Transverse colon (tissue), 4 donors: ENCODE measurements at regions not wholly inside any gene's neighbourhood (a gene's known extent, or its start where the extent isn't known, plus 50 kb on each side); places are given as distances from the start of the nearest gene placed in this dataset.

Source experiments
- DNase-seq: peaks from one replicate; pipeline ENCODE4 v3.0.0-alpha.2; 2019
- H3K27ac ChIP-seq, 4 donors: fragments of 200-600 bp; sonication (generic); 2 replicates each; pipeline ENCODE4 v1.5.1; 2016 to 2018; ENCODE audit warnings: inconsistent platforms in 4 of 4
- H3K27me3 ChIP-seq: fragments of 200-600 bp; sonication (generic); 2 replicates; pipeline ENCODE4 v1.5.1; 2017; ENCODE audit warnings: inconsistent platforms
- H3K36me3 ChIP-seq, 4 donors: fragments of 200-600 bp; sonication (generic); 2 replicates each; pipeline ENCODE4 v1.5.1; 2017 to 2019; ENCODE audit warnings: inconsistent platforms in 4 of 4
- H3K4me1 ChIP-seq, 4 donors: fragments of 200-600 bp; sonication (generic); 2 replicates each; pipeline ENCODE4 v1.5.1; 2017 to 2020; ENCODE audit warnings: inconsistent platforms in 4 of 4
- H3K4me3 ChIP-seq, 4 donors: fragments of 200-600 bp; sonication (generic); 1 replicate in 1 of 4; 2 replicates in 3 of 4; pipeline versions ENCODE4 v1.5.1 to v1.6.1; 2017 to 2019; ENCODE audit warnings: inconsistent platforms in 4 of 4
- H3K9me3 ChIP-seq, 2 donors: fragments of 200-600 bp; sonication (generic); 2 replicates each; pipeline ENCODE4 v1.5.1; 2017 to 2019; ENCODE audit warnings: inconsistent platforms in 2 of 2
- EP300 ChIP-seq: sonication (generic); formaldehyde crosslinking; IDR thresholded peaks from one replicate; pipeline ENCODE4 v1.6.1; 2017; ENCODE audit warnings: antibody characterized with exemption, low read depth
- POLR2A ChIP-seq: fragments of 450-650 bp; IDR thresholded peaks from one replicate; pipeline ENCODE4 v1.6.1; 2016; ENCODE audit warnings: antibody characterized with exemption, mild to moderate bottlenecking, moderate library complexity
- POLR2AphosphoS5 ChIP-seq, 3 donors: sonication (generic); formaldehyde crosslinking; IDR thresholded peaks; one replicate each; pipeline ENCODE4 v1.6.1; 2016; ENCODE audit warnings: antibody characterized with exemption in 3 of 3
- WGBS, 2 donors: methylation state at CpG; one replicate each; pipeline ENCODE4 v1.1.5; 2018; ENCODE audit warnings: low coverage in 1 of 2; 5-methylcytosine and 5-hydroxymethylcytosine counted together
- in situ Hi-C, 4 donors: fragments of 200-750 bp; cut with MboI; loops; one replicate each; pipeline versions ENCODE4 v1.15.0 to v1.15.1; 2017; ENCODE audit warnings: low sequenced_read_pairs in 3 of 4, low pct_ligation_motif_present in 1 of 4, low pct_unique_long_range_greater_than_20kb in 1 of 4
- intact Hi-C: fragments of 100-400 bp; cut with DNase I; formaldehyde crosslinking; loops from one replicate; pipeline ENCODE4 v1.15.1; 2023; ENCODE audit warnings: low total_unique reads
- TF ChIP-seq, protein P1 (sequence below), 5 experiments: fragments of 200-600 bp in 3 of 5; fragments of 450-650 bp in 2 of 5; sonication (generic) in 3 of 5; IDR thresholded peaks; 1 replicate in 2 of 5; 2 replicates in 3 of 5; pipeline ENCODE4 v1.5.1; 2016 to 2017; ENCODE audit warnings: antibody characterized with exemption in 5 of 5, inconsistent platforms in 3 of 5, mild to moderate bottlenecking in 2 of 5, moderate library complexity in 1 of 5

GRCh38 chr13:19090495-19090894, 91.1 kb downstream of the TUBA3C start:
- TF ChIP-seq, protein P1, sequence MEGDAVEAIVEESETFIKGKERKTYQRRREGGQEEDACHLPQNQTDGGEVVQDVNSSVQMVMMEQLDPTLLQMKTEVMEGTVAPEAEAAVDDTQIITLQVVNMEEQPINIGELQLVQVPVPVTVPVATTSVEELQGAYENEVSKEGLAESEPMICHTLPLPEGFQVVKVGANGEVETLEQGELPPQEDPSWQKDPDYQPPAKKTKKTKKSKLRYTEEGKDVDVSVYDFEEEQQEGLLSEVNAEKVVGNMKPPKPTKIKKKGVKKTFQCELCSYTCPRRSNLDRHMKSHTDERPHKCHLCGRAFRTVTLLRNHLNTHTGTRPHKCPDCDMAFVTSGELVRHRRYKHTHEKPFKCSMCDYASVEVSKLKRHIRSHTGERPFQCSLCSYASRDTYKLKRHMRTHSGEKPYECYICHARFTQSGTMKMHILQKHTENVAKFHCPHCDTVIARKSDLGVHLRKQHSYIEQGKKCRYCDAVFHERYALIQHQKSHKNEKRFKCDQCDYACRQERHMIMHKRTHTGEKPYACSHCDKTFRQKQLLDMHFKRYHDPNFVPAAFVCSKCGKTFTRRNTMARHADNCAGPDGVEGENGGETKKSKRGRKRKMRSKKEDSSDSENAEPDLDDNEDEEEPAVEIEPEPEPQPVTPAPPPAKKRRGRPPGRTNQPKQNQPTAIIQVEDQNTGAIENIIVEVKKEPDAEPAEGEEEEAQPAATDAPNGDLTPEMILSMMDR (IDR thresholded peaks at IDR 0.05) = no peak
- TF ChIP-seq POLR2AphosphoS5 (IDR thresholded peaks at IDR 0.05) (no peak), EP300 (no peak), POLR2A (no peak)

DNA sequence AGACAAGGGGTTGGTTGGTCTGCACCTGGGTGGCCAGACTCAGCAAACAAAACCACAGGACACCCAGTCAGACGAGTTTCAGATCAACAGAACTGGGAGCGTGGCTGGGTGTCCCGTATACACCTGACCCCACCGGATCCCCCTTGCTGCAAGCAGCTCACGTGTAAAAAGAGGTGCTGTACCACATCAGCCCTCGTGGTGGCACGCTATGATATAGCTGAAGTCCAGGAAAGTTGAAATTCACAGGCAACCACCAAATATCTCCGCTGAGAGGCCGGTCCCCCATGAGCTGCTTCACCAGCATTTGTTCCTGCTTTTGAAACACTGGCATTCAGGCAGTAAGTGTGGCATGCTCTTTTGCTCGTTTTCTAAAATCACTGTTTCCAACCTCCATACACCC, 92.3 kb downstream of the TUBA3C start:
- Histone ChIP-seq H3K27ac (no peak overlapping the region), H3K36me3 (no peaks in the 10 kb centered on the region), H3K4me1 (no peaks in the 10 kb centered on the region), H3K4me3 (no peak overlapping the region), H3K27me3 (no peaks in the 10 kb centered on the region), H3K9me3 (no peaks in the 10 kb centered on the region)
- intact Hi-C loops = no loop called here
- in situ Hi-C loops = no loop called here
- no peak for DNase-seq
- TF ChIP-seq POLR2A (no peak), POLR2AphosphoS5 (IDR thresholded peaks at IDR 0.05) (no peak), EP300 (no peak)
- TF ChIP-seq, protein P1 (IDR thresholded peaks at IDR 0.05) = no peak
- WGBS, 2 donors = 77 to 87% methylated on average over 3 to 10 of the region's 10 CpGs

More at GRCh38 chr13:19090495-19090894, 91.1 kb downstream of the TUBA3C start:
- H3K9me3 ChIP-seq = no peaks in the 10 kb centered on the region
- no peaks in the 10 kb centered on the region for H3K4me1 ChIP-seq
- H3K27ac ChIP-seq = no peak overlapping the region
- no peaks in the 10 kb centered on the region for H3K36me3 ChIP-seq
- 96% methylated on average over 17 of the region's 17 CpGs; no CpG with 5 or more reads in 1 of the 2 donors for WGBS, 2 donors
- no peaks in the 10 kb centered on the region for H3K27me3 ChIP-seq
- no peak overlapping the region for H3K4me3 ChIP-seq
- in situ Hi-C loops = no loop called here
- intact Hi-C loops = no loop called here
- no peak for DNase-seq

DNA sequence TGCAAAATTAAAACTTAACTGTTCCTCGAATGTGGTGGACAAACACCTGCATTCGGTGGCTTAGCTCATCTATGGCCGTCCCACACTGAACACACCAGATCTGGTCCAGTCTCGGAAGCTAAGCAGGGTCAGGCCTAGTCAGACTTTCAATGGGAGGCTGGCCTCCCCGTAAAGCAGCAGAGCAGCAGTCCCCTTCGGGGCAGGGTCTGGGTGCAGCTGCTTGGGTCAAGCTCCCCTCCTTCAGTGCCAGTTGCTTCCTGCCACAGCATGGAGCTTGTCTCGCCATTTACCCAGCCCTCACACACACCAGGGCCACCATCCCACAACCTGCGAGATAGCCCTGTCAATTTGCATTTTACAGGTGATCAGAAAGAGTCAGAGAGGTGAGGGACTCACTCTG, 93.2 kb downstream of the TUBA3C start:
- H3K36me3 ChIP-seq = no peaks in the 10 kb centered on the region
- H3K27ac ChIP-seq = no peak overlapping the region
- in situ Hi-C loops = no loop called here
- intact Hi-C loops = no loop called here
- 78% methylated on average over 8 of the region's 8 CpGs; no CpG with 5 or more reads in 1 of the 2 donors for WGBS, 2 donors
- H3K4me3 ChIP-seq = no peak overlapping the region
- TF ChIP-seq POLR2A (no peak), EP300 (no peak), POLR2AphosphoS5 (IDR thresholded peaks at IDR 0.05) (no peak)
- H3K4me1 ChIP-seq = no peaks in the 10 kb centered on the region
- H3K9me3 ChIP-seq = no peaks in the 10 kb centered on the region
- DNase-seq = no peak
- H3K27me3 ChIP-seq = no peaks in the 10 kb centered on the region

DNA sequence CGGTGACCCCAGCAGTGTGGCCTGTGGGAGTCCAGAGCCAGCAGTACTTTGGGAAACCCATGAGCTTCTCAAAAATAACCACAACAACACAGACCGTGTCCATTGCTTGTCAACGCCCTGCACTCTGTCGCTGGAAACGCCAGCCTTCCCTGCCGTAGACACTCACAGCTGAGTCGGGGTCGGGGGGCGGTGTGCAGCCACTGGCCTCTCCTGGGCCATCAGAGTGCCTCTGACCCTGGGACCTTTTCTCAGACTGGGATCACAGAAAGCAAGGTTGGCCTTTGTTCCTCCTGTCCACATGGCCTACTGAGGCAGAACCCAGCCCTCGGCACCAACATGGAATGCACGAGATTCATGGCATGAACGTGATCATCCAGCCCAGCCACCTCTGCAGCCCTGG, 95.7 kb downstream of the TUBA3C start:
- WGBS, 2 donors = 92% methylated on average over 12 of the region's 12 CpGs; no CpG with 5 or more reads in 1 of the 2 donors
- TF ChIP-seq, protein P1 (IDR thresholded peaks at IDR 0.05) = no peak
- no peak for TF ChIP-seq POLR2AphosphoS5 (IDR thresholded peaks at IDR 0.05)
- H3K4me3 ChIP-seq = no peak overlapping the region
- H3K9me3 ChIP-seq = no peaks in the 10 kb centered on the region
- H3K27ac ChIP-seq = no peak overlapping the region
- no peaks in the 10 kb centered on the region for H3K27me3 ChIP-seq
- no peak for DNase-seq
- intact Hi-C loops (no loop called here), in situ Hi-C loops (no loop called here)
- H3K36me3 ChIP-seq = no peaks in the 10 kb centered on the region
- H3K4me1 ChIP-seq = no peaks in the 10 kb centered on the region

DNA sequence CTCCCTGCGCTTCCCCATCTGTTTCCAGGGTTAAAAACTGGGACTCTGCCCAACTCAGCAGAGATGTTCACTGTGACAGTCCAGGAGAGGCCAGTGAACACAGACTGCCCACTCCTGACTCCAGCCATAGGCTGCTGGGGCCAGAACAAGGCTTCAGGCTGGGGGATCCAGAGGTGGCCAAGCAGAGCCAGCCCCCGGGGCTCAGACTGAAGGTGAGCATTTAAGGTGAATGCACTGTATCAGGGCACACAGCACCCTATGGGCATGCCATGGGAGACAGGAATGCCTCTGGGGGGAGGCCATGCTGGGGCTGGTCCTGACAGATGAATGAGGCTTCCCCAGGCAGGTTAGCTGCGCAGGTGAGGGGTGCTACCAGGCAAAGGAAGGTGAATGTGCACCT, 96.4 kb downstream of the TUBA3C start:
- TF ChIP-seq POLR2A (no peak), EP300 (no peak), POLR2AphosphoS5 (IDR thresholded peaks at IDR 0.05) (no peak)
- TF ChIP-seq, protein P1 (IDR thresholded peaks at IDR 0.05) = no peak
- WGBS, 2 donors = 50 to 52% methylated on average over 2 to 3 of the region's 3 CpGs
- Histone ChIP-seq H3K4me1 (no peaks in the 10 kb centered on the region), H3K36me3 (no peaks in the 10 kb centered on the region), H3K4me3 (no peak overlapping the region), H3K27ac (no peak overlapping the region), H3K9me3 (no peaks in the 10 kb centered on the region), H3K27me3 (no peaks in the 10 kb centered on the region)
- DNase-seq = no peak
- in situ Hi-C loops = no loop called here
- intact Hi-C loops = no loop called here
